ENCODE measurements at regions not wholly inside any gene's neighbourhood (a gene's known extent, or its start where the extent isn't known, plus 50 kb on each side); places are given as distances from the start of the nearest gene placed in this dataset.

GRCh38 chr3:28845006-28845324 is 435.9 kb upstream of the RBMS3 start:
- Histone ChIP-seq H3K4me3 (replicated peaks in 1 of 4; ENCODE audit: control extremely low read depth in 1 of 4, insufficient read depth in 1 of 4, low read depth in 3 of 4, low read length in 4 of 4) (no peak overlapping the region), H3K27me3 (ENCODE audit: control insufficient read depth, insufficient read depth, low read length) (no peaks in the 10 kb centered on the region), H3K36me3 (ENCODE audit: control insufficient read depth, insufficient read depth, low read length) (no peaks in the 10 kb centered on the region), H3K9ac (ENCODE audit: insufficient read depth, low read length) (no peak overlapping the region), H3K4me2 (ENCODE audit: extremely low read depth, insufficient read depth, low read length) (no peak overlapping the region), H3K9me3 (ENCODE audit: control insufficient read depth, insufficient read depth, low read depth, low read length) (no peaks in the 10 kb centered on the region), H4K20me1 (ENCODE audit: control insufficient read depth, extremely low read depth, insufficient read depth, low read length) (no peaks in the 10 kb centered on the region), H3K4me1 (ENCODE audit: control insufficient read depth, extremely low read depth, insufficient read depth, low read length) (no peaks in the 10 kb centered on the region), H2AFZ (ENCODE audit: low read length) (no peak overlapping the region), H3K27ac (ENCODE audit: insufficient read depth, low read length) (no peak overlapping the region), H3K79me2 (ENCODE audit: control insufficient read depth, insufficient read depth, low read length) (no peaks in the 10 kb centered on the region)
- no peak for DNase-seq (ENCODE audit: low read depth in 2 of 2)
- no peak for TF ChIP-seq EZH2 (IDR thresholded peaks at IDR 0.05; ENCODE audit: low read length, missing control alignments)
- no peak for TF ChIP-seq CTCF (conservative IDR thresholded peaks at IDR 0.05 in 1 of 2, IDR thresholded peaks at IDR 0.05 in 1 of 2; ENCODE audit: low read depth in 1 of 2, low read length in 2 of 2)

- H3K9ac ChIP-seq (ENCODE audit: insufficient read depth, low read length) = no peak overlapping the region
- no peak overlapping the region for H3K4me3 ChIP-seq (replicated peaks in 1 of 4; ENCODE audit: control extremely low read depth in 1 of 4, insufficient read depth in 1 of 4, low read depth in 3 of 4, low read length in 4 of 4)
- no peaks in the 10 kb centered on the region for H3K27me3 ChIP-seq (ENCODE audit: control insufficient read depth, insufficient read depth, low read length)
- no peak for TF ChIP-seq CTCF (conservative IDR thresholded peaks at IDR 0.05 in 1 of 2, IDR thresholded peaks at IDR 0.05 in 1 of 2; ENCODE audit: low read depth in 1 of 2, low read length in 2 of 2)
- TF ChIP-seq EZH2 (IDR thresholded peaks at IDR 0.05; ENCODE audit: low read length, missing control alignments) = no peak
- no peak overlapping the region for H2AFZ ChIP-seq (ENCODE audit: low read length)
- H3K4me1 ChIP-seq (ENCODE audit: control insufficient read depth, extremely low read depth, insufficient read depth, low read length) = no peaks in the 10 kb centered on the region
- no peak overlapping the region for H3K4me2 ChIP-seq (ENCODE audit: extremely low read depth, insufficient read depth, low read length)
- no peaks in the 10 kb centered on the region for H3K9me3 ChIP-seq (ENCODE audit: control insufficient read depth, insufficient read depth, low read depth, low read length)
- no peaks in the 10 kb centered on the region for H3K36me3 ChIP-seq (ENCODE audit: control insufficient read depth, insufficient read depth, low read length)
- H4K20me1 ChIP-seq (ENCODE audit: control insufficient read depth, extremely low read depth, insufficient read depth, low read length) = no peaks in the 10 kb centered on the region
- no peak for DNase-seq (ENCODE audit: low read depth in 2 of 2)
- H3K79me2 ChIP-seq (ENCODE audit: control insufficient read depth, insufficient read depth, low read length) = no peaks in the 10 kb centered on the region
- H3K27ac ChIP-seq (ENCODE audit: insufficient read depth, low read length) = no peak overlapping the region
Measured at GRCh38 chr3:28846971-28847478, 433.8 kb upstream of the RBMS3 start.

- Histone ChIP-seq H3K27ac (ENCODE audit: insufficient read depth, low read length) (no peak overlapping the region), H3K9me3 (ENCODE audit: control insufficient read depth, insufficient read depth, low read depth, low read length) (no peaks in the 10 kb centered on the region), H2AFZ (ENCODE audit: low read length) (no peak overlapping the region), H3K4me1 (ENCODE audit: control insufficient read depth, extremely low read depth, insufficient read depth, low read length) (no peaks in the 10 kb centered on the region), H4K20me1 (ENCODE audit: control insufficient read depth, extremely low read depth, insufficient read depth, low read length) (no peaks in the 10 kb centered on the region), H3K36me3 (ENCODE audit: control insufficient read depth, insufficient read depth, low read length) (no peaks in the 10 kb centered on the region), H3K9ac (ENCODE audit: insufficient read depth, low read length) (no peak overlapping the region), H3K79me2 (ENCODE audit: control insufficient read depth, insufficient read depth, low read length) (no peaks in the 10 kb centered on the region), H3K4me3 (replicated peaks in 1 of 4; ENCODE audit: control extremely low read depth in 1 of 4, insufficient read depth in 1 of 4, low read depth in 3 of 4, low read length in 4 of 4) (no peak overlapping the region), H3K27me3 (ENCODE audit: control insufficient read depth, insufficient read depth, low read length) (no peaks in the 10 kb centered on the region), H3K4me2 (ENCODE audit: extremely low read depth, insufficient read depth, low read length) (no peak overlapping the region)
- no peak for DNase-seq (ENCODE audit: low read depth in 2 of 2)
- TF ChIP-seq CTCF (conservative IDR thresholded peaks at IDR 0.05 in 1 of 2, IDR thresholded peaks at IDR 0.05 in 1 of 2; ENCODE audit: low read depth in 1 of 2, low read length in 2 of 2) = no peak
- TF ChIP-seq EZH2 (IDR thresholded peaks at IDR 0.05; ENCODE audit: low read length, missing control alignments) = no peak
Measured at GRCh38 chr3:28847736-28848135, 433.1 kb upstream of the RBMS3 start.

Measured in fibroblast of lung (primary cell).